ENCODE measurements at regions not wholly inside any gene's neighbourhood (a gene's known extent, or its start where the extent isn't known, plus 50 kb on each side); places are given as distances from the start of the nearest gene placed in this dataset.

GRCh38 chr3:72536206-72536877, 311.9 kb downstream of the SHQ1 start:
- no peaks in the 10 kb centered on the region for H3K36me3 ChIP-seq (replicated peaks; ENCODE audit: insufficient read depth, low read depth)
- H2AFZ ChIP-seq = no peak overlapping the region
- no peak overlapping the region for H3K27ac ChIP-seq
- H3K9me3 ChIP-seq (ENCODE audit: low read depth) = no peaks in the 10 kb centered on the region
- WGBS (ENCODE audit: low lambda C conversion rate, missing lambda C conversion rate) = 69% methylated on average over 4 of the region's 4 CpGs
- DNase-seq (ENCODE audit: low spot score) = no peak
- H3K27me3 ChIP-seq = no peaks in the 10 kb centered on the region
- H3K4me3 ChIP-seq = no peak overlapping the region
- no peaks in the 10 kb centered on the region for H3K79me2 ChIP-seq
- H4K20me1 ChIP-seq (ENCODE audit: insufficient read depth, poor library complexity, severe bottlenecking) = no peaks in the 10 kb centered on the region
- H3K4me2 ChIP-seq = no peak overlapping the region
- TF ChIP-seq, protein P1, sequence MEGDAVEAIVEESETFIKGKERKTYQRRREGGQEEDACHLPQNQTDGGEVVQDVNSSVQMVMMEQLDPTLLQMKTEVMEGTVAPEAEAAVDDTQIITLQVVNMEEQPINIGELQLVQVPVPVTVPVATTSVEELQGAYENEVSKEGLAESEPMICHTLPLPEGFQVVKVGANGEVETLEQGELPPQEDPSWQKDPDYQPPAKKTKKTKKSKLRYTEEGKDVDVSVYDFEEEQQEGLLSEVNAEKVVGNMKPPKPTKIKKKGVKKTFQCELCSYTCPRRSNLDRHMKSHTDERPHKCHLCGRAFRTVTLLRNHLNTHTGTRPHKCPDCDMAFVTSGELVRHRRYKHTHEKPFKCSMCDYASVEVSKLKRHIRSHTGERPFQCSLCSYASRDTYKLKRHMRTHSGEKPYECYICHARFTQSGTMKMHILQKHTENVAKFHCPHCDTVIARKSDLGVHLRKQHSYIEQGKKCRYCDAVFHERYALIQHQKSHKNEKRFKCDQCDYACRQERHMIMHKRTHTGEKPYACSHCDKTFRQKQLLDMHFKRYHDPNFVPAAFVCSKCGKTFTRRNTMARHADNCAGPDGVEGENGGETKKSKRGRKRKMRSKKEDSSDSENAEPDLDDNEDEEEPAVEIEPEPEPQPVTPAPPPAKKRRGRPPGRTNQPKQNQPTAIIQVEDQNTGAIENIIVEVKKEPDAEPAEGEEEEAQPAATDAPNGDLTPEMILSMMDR (IDR thresholded peaks at IDR 0.05; ENCODE audit: poor library complexity) = no peak
- TF ChIP-seq EZH2phosphoT487 (IDR thresholded peaks at IDR 0.05; ENCODE audit: low read depth, severe bottlenecking, unreplicated experiment) (no peak), EZH2 (IDR thresholded peaks at IDR 0.05; ENCODE audit: borderline replicate concordance) (no peak)
- no peaks in the 10 kb centered on the region for H3K4me1 ChIP-seq (ENCODE audit: insufficient read depth)
- H3K9me2 ChIP-seq (replicated peaks; ENCODE audit: insufficient read depth) = no peaks in the 10 kb centered on the region

- no peaks in the 10 kb centered on the region for H3K27me3 ChIP-seq
- H3K4me3 ChIP-seq = no peak overlapping the region
- no peaks in the 10 kb centered on the region for H3K4me1 ChIP-seq (ENCODE audit: insufficient read depth)
- H3K36me3 ChIP-seq (replicated peaks; ENCODE audit: insufficient read depth, low read depth) = no peaks in the 10 kb centered on the region
- H3K4me2 ChIP-seq = no peak overlapping the region
- TF ChIP-seq EZH2 (IDR thresholded peaks at IDR 0.05; ENCODE audit: borderline replicate concordance) = no peak
- TF ChIP-seq, protein P1 (IDR thresholded peaks at IDR 0.05; ENCODE audit: poor library complexity) = no peak
- no peak for TF ChIP-seq EZH2phosphoT487 (IDR thresholded peaks at IDR 0.05; ENCODE audit: low read depth, severe bottlenecking, unreplicated experiment)
- 74% methylated on average over 7 of the region's 7 CpGs for WGBS (ENCODE audit: low lambda C conversion rate, missing lambda C conversion rate)
- H4K20me1 ChIP-seq (ENCODE audit: insufficient read depth, poor library complexity, severe bottlenecking) = no peaks in the 10 kb centered on the region
- no peak for DNase-seq (ENCODE audit: low spot score)
- H3K9me3 ChIP-seq (ENCODE audit: low read depth) = no peaks in the 10 kb centered on the region
- H3K79me2 ChIP-seq = no peaks in the 10 kb centered on the region
- no peaks in the 10 kb centered on the region for H3K9me2 ChIP-seq (replicated peaks; ENCODE audit: insufficient read depth)
- H3K27ac ChIP-seq = no peak overlapping the region
- H2AFZ ChIP-seq = no peak overlapping the region
Measured at GRCh38 chr3:72535772-72536171, 312.5 kb downstream of the SHQ1 start.

DNA sequence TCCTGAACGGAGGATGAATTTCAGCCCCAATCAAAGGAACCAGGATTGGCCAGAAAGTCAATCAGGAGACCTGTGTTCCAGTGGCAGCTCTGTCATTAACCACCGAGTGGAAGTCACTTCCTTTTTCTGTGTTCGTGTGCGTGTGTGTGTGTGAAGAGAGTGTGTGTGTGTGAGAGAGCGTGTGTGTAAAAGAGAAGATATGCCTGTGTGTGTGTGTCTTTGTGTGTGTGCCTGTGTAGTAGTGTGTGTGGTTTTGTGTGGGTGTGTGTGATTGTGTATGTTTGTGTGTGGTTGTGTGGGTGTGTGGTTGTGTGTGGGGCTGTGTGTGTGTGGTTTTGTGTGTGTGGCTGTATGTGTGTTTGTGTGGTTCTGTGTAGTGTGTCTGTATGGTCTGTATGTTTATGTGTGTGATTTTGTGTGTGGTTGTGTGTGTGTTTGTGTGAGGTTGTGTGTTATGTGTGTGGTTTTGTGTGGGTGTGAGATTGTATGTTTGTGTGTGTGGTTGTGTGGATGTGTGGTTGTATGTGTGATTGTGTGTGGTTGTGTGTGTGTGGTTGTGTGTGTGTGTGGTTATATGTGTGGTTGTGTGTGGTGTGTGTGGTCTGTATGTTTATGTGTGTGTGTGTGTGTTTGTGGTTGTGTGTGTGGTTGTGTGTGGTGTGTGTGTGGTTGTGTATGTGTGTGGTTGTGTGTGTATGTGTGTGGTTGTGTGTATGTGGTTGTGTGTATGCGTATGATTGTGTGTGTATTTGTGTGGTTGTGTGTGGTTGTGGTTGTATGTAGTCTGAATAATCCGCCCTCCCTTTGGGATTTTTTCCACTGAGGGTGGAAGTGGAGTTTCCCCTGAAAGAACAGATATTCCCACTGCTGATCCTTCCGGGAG, 314.4 kb downstream of the SHQ1 start:
- H3K9me2 ChIP-seq (replicated peaks; ENCODE audit: insufficient read depth) = no peaks in the 10 kb centered on the region
- no peaks in the 10 kb centered on the region for H3K27me3 ChIP-seq
- H3K79me2 ChIP-seq = no peaks in the 10 kb centered on the region
- no peak for DNase-seq (ENCODE audit: low spot score)
- no peak overlapping the region for H3K4me3 ChIP-seq
- no peak overlapping the region for H2AFZ ChIP-seq
- no peak overlapping the region for H3K4me2 ChIP-seq
- no peaks in the 10 kb centered on the region for H3K4me1 ChIP-seq (ENCODE audit: insufficient read depth)
- no peaks in the 10 kb centered on the region for H3K36me3 ChIP-seq (replicated peaks; ENCODE audit: insufficient read depth, low read depth)
- TF ChIP-seq, protein P1 (IDR thresholded peaks at IDR 0.05; ENCODE audit: poor library complexity) = no peak
- H3K27ac ChIP-seq = no peak overlapping the region
- WGBS (ENCODE audit: low lambda C conversion rate, missing lambda C conversion rate) = 83% methylated on average over 8 of the region's 8 CpGs
- H3K9me3 ChIP-seq (ENCODE audit: low read depth) = no peaks in the 10 kb centered on the region
- no peaks in the 10 kb centered on the region for H4K20me1 ChIP-seq (ENCODE audit: insufficient read depth, poor library complexity, severe bottlenecking)

Data from hepatocyte (in vitro differentiated cells).